ENCODE measurements at regions not wholly inside any gene's neighbourhood (a gene's known extent, or its start where the extent isn't known, plus 50 kb on each side); places are given as distances from the start of the nearest gene placed in this dataset.

DNA sequence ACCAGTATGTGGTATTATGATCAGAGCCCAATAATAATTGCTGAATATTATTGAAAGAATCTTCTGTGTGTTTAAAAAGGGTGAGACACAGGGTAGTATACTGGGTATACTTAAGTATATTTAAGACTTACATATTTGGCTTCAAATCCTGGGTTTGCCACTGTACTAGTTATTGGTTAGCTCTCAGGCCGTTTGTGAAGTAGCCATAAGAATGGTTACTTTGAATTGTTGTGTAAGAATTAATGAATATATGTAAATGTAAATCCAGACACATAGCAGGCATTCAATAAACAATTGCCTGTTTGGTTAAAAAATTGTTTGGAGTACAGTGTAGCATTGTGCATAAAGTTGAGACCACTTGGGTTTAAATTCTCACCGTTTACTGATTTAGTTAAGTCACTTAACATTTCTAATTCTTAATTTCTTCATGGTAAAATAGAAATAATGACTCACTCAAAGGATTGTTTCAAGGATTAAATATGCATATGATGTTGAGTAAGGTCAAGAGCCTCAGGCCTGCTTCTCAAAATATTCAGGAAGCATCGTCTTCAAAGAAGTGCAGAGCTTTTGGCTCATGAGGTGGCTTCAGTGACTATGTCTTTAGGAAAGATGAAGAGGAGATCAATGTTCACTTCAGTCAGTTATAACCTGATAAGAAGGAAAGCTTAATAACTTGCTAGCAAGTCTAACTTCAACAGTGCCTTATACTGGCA, 207.9 kb upstream of the NT5C1B start:
- CTCF ChIA-PET = no interaction called here

DNA sequence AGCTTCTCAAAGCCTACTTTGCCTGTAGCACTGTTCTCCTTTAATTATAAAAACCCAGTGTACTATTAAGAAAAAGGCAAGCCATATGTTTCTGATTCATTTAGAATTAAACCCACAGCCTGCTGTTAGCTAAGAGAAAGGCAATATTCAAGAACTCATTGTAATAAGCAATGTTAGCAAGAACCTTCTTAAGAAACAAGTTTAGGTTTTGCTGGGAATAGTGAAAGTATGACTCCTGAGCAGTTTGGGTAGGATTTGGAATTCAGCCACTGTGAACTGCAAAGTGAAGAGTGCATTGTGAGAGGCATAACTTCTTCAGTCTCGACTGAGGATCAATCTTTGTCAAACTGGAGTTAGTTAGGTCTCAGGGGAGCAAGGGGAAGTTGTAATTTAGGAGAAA, 206.5 kb upstream of the NT5C1B start:
- ChIA-PET POLR2A (no interaction called here), CTCF (interaction anchor here (1.8 kb wide), 1 partner anchor 276 kb away, joined by 8 read pairs; no protein-coding TSS in a partner anchor)
- TF ChIP-seq, protein P1, sequence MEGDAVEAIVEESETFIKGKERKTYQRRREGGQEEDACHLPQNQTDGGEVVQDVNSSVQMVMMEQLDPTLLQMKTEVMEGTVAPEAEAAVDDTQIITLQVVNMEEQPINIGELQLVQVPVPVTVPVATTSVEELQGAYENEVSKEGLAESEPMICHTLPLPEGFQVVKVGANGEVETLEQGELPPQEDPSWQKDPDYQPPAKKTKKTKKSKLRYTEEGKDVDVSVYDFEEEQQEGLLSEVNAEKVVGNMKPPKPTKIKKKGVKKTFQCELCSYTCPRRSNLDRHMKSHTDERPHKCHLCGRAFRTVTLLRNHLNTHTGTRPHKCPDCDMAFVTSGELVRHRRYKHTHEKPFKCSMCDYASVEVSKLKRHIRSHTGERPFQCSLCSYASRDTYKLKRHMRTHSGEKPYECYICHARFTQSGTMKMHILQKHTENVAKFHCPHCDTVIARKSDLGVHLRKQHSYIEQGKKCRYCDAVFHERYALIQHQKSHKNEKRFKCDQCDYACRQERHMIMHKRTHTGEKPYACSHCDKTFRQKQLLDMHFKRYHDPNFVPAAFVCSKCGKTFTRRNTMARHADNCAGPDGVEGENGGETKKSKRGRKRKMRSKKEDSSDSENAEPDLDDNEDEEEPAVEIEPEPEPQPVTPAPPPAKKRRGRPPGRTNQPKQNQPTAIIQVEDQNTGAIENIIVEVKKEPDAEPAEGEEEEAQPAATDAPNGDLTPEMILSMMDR (IDR thresholded peaks at IDR 0.05; ENCODE audit: insufficient read depth, low read length, missing control alignments) = no peak
- H3K4me3 ChIP-seq (ENCODE audit: low read depth, low read length) = no peak overlapping the region
- DNase-seq (ENCODE audit: low read depth, low spot score) = no peak

More for the DNA sequence above, 207.9 kb upstream of the NT5C1B start:
- TF ChIP-seq, protein P1 (IDR thresholded peaks at IDR 0.05; ENCODE audit: insufficient read depth, low read length, missing control alignments) = no peak
- POLR2A ChIA-PET = interaction anchor here (0.8 kb wide), 1 partner anchor 10 kb away, joined by 3 read pairs; no protein-coding TSS in a partner anchor
- H3K4me3 ChIP-seq (ENCODE audit: low read depth, low read length) = no peak overlapping the region
- no peak for DNase-seq (ENCODE audit: low read depth, low spot score)

DNA sequence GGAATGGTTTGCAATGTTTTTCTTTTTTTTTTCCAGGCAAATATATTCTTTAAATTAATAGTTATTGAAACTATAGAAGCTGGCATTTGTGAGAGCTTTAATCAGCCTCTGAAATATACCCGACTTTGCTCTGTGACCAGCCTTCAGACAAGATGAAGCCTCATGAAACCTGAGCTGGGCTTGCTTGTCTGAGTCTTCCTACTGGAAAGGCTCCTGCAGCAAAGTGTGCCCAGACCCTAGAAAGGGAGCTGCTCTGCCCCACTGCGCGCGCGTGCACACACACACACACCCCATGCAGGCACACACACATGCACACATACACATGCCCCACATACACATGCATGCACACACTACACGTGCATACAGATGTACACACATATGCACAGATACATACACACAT, 203.3 kb upstream of the NT5C1B start:
- TF ChIP-seq, protein P1 (IDR thresholded peaks at IDR 0.05; ENCODE audit: insufficient read depth, low read length, missing control alignments) = no peak
- POLR2A ChIA-PET = no interaction called here
- no peak for DNase-seq (ENCODE audit: low read depth, low spot score)

DNA sequence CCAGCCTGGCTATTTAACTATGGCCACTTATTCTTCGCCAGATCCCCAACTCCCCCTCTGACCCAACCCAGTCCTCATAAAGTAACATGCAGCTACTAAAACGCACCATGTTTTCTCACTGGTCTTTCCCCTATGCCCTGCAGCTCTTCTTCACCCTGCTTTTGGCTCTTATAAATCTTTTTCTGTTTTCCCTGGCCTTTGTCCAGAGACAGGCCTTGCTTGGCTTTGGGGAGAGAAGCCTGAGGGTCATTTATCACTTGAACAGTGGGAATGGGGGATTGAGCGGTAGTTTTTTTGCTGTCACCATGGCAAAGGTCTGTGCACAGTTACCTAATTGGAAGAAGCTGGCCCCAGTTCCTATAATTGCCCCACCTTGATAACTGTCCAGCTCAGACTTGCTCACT, 202.9 kb upstream of the NT5C1B start:
- ChIA-PET CTCF (interaction anchor here (1.4 to 1.5 kb wide), 2 partner anchors 12 to 13 kb away, joined by 3 to 4 read pairs; no protein-coding TSS in a partner anchor), POLR2A (no interaction called here)
- TF ChIP-seq, protein P1 (IDR thresholded peaks at IDR 0.05; ENCODE audit: insufficient read depth, low read length, missing control alignments) = no peak
- H3K4me3 ChIP-seq (ENCODE audit: low read depth, low read length) = no peak overlapping the region
- no peak for DNase-seq (ENCODE audit: low read depth, low spot score)

More for the DNA sequence above, 203.3 kb upstream of the NT5C1B start:
- CTCF ChIA-PET = interaction anchor here (1.0 to 1.5 kb wide), 3 partner anchors 13 to 272 kb away, joined by 3 to 4 read pairs (median 3); no protein-coding TSS in a partner anchor
- H3K4me3 ChIP-seq (ENCODE audit: low read depth, low read length) = no peak overlapping the region

DNA sequence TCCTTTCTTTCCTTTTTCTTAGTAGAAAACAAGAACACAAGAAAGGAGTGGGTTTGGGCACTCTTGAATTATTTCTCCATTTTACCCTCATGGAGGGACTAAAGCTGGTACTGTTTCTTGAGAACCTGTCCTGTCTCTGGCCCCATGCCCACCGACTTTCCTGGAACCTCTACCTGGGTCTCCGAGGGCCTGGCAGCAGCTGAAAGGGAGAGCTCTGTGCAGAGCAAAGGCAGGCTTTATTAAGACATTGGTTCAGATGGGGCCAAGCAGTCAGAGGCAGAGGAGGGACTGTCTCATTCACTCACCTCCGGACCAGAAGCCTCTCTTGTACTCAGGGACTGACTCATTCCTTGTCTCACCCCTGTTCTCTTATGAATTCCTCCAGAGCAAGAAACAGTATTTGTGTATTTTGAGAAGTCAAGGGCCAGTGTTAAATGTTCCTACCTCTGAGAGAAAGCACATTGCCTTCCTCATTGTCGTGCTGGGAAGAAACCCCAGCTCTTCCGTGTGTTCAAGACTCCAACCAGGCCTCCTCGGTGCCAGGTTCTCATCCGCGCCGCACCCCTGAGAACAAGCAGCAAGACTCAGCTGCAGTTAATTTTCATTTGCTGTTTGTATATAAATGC, 201.9 kb upstream of the NT5C1B start:
- TF ChIP-seq, protein P1 (IDR thresholded peaks at IDR 0.05; ENCODE audit: insufficient read depth, low read length, missing control alignments) = no peak
- no peak overlapping the region for H3K4me3 ChIP-seq (ENCODE audit: low read depth, low read length)
- DNase-seq (ENCODE audit: low read depth, low spot score) = no peak
- POLR2A ChIA-PET = no interaction called here
- CTCF ChIA-PET = interaction anchor here (1.5 kb wide), 2 partner anchors 14 to 271 kb away, joined by 3 read pairs; no protein-coding TSS in a partner anchor

DNA sequence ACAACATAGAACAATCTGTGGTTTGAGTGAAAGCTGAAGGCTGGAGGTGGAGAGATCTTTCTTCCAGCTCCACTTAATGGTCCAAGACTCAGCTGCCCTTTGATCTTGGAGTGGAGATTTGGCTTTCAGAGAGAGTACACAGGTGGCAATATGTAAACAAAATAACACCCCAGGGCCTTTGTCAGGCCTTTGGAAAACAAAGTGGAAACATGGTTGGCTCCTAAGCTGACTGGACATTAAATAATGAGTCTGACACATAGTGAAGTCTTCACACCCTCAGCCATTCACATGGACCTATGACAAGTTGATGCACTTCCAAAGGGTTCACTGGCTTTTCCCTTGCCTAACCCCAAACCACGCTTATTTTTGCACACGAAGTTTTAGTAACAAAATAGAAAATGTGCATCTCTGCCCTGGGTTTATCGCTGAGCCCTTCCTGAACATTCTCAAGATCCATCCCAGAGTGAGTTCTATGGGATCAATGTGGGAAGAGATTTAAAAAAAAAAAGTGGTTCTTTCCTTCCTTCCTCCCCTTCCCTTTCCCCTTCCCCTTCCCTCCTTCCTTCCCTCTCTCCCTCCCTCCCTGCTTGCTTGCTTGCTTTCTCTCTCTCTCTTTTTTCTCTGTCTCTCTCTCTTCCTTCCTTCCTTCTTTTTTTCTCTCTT, 201.3 kb upstream of the NT5C1B start:
- CTCF ChIA-PET = interaction anchor here (1.5 kb wide), 1 partner anchor 271 kb away, joined by 3 read pairs; no protein-coding TSS in a partner anchor
- POLR2A ChIA-PET = no interaction called here
- no peak for DNase-seq (ENCODE audit: low read depth, low spot score)
- H3K4me3 ChIP-seq (ENCODE audit: low read depth, low read length) = no peak overlapping the region
- TF ChIP-seq, protein P1 (IDR thresholded peaks at IDR 0.05; ENCODE audit: insufficient read depth, low read length, missing control alignments) = no peak
